HG02642 (cell line): ENCODE measurements at regions not wholly inside any gene's neighbourhood (a gene's known extent, or its start where the extent isn't known, plus 50 kb on each side); places are given as distances from the start of the nearest gene placed in this dataset.
A peak's percentile ranks its signal among the peaks of the same experiment; 100 is the strongest.
"Not testable (repeated sequence)": the region's sequence is repeated elsewhere in the genome, so short reads cannot be mapped to it uniquely, and the experiment has no call there.

ENCODE experiments used
- ATAC-seq: cut with Tn5 transposase; IDR thresholded peaks from one replicate; pipeline ENCODE4 v1.9.1; 2021; ENCODE audit warnings: mild to moderate bottlenecking; ENCODE audit not compliant: unreplicated experiment, poor library complexity

- no peak for ATAC-seq
Observed at GRCh38 chr9:81088341-81088740, 601.0 kb downstream of the TLE1 start.

GRCh38 chr9:81086416-81086815 lies 602.9 kb downstream of the TLE1 start:
- ATAC-seq, result no peak

GRCh38 chr9:81083854-81084512 lies 605.4 kb downstream of the TLE1 start:
- peak; percentile 64 for ATAC-seq

GRCh38 chr9:81083067-81083466 lies 606.3 kb downstream of the TLE1 start:
- ATAC-seq, result no peak

- no peak for ATAC-seq
Observed at GRCh38 chr9:81082221-81082620, 607.1 kb downstream of the TLE1 start.

- no peak for ATAC-seq
Observed at GRCh38 chr9:81080900-81081299, 608.4 kb downstream of the TLE1 start.

GRCh38 chr9:81080185-81080584 lies 609.2 kb downstream of the TLE1 start:
- no peak for ATAC-seq

- no peak for ATAC-seq
Observed at GRCh38 chr9:81079055-81079454, 610.3 kb downstream of the TLE1 start.

- no peak for ATAC-seq
Observed at GRCh38 chr9:81078555-81078954, 610.8 kb downstream of the TLE1 start.

- ATAC-seq, result no peak
Observed at GRCh38 chr9:81077572-81077971, 611.8 kb downstream of the TLE1 start.

- no peak for ATAC-seq
Observed at GRCh38 chr9:81076131-81076530, 613.2 kb downstream of the TLE1 start.

GRCh38 chr9:81074221-81074620 lies 615.1 kb downstream of the TLE1 start:
- ATAC-seq, result no peak

- no peak for ATAC-seq
Observed at GRCh38 chr9:81073821-81074220, 615.5 kb downstream of the TLE1 start.

- ATAC-seq, result no peak
Observed at GRCh38 chr9:81072758-81073157, 616.6 kb downstream of the TLE1 start.

GRCh38 chr9:81071108-81071507 lies 618.2 kb downstream of the TLE1 start:
- ATAC-seq, result no peak

- ATAC-seq, result no peak
Observed at GRCh38 chr9:81070689-81071088, 618.7 kb downstream of the TLE1 start.

- ATAC-seq, result no peak
Observed at GRCh38 chr9:81069923-81070322, 619.4 kb downstream of the TLE1 start.

GRCh38 chr9:81069038-81069795 lies 620.1 kb downstream of the TLE1 start:
- no peak for ATAC-seq

- ATAC-seq, result not testable (repeated sequence)
Observed at GRCh38 chr9:81062995-81063394, 626.4 kb downstream of the TLE1 start.

- no peak for ATAC-seq
Observed at GRCh38 chr9:81058782-81059181, 630.6 kb downstream of the TLE1 start.

GRCh38 chr9:81053298-81054025 lies 635.9 kb downstream of the TLE1 start:
- no peak for ATAC-seq
